Calu3 (cell line): ENCODE measurements at regions not wholly inside any gene's neighbourhood (a gene's known extent, or its start where the extent isn't known, plus 50 kb on each side); places are given as distances from the start of the nearest gene placed in this dataset.

Experiments
- BruUV-seq: library from RNA; stranded (reverse); fragments of 400-500 nt; replicated peaks from 2 replicates; lab custom pipeline; 2021; lab: Mats Ljungman, UMichigan
- CTCF ChIA-PET: fragments of 300-600 bp; sonication (Branson Sonifier 250); formaldehyde crosslinking; loops from one replicate; lab custom pipeline; 2022; ENCODE audit warnings: antibody characterized with exemption; lab: Charles Lee
- DNase-seq: peaks from one replicate; pipeline ENCODE4 v3.0.0; 2022
- H3K27ac Mint-ChIP-seq: one replicate; pipeline ENCODE4 v1.8.0; 2022; ENCODE audit warnings: mixed read lengths; ENCODE audit not compliant: unreplicated experiment
- H3K27me3 Mint-ChIP-seq: one replicate; pipeline ENCODE4 v1.8.0; 2022; ENCODE audit warnings: mixed read lengths; ENCODE audit not compliant: unreplicated experiment
- H3K36me3 Mint-ChIP-seq: one replicate; pipeline ENCODE4 v1.8.0; 2022; ENCODE audit warnings: mild to moderate bottlenecking, moderate library complexity, mixed read lengths; ENCODE audit not compliant: insufficient read depth, unreplicated experiment
- H3K4me1 Mint-ChIP-seq: one replicate; pipeline ENCODE4 v1.8.0; 2022; ENCODE audit warnings: mild to moderate bottlenecking, low read depth, mixed read lengths; ENCODE audit not compliant: unreplicated experiment
- H3K4me3 Mint-ChIP-seq: one replicate; pipeline ENCODE4 v1.8.0; 2022; ENCODE audit warnings: mild to moderate bottlenecking, low read depth, moderate library complexity, mixed read lengths; ENCODE audit not compliant: unreplicated experiment
- H3K9me3 Mint-ChIP-seq: one replicate; pipeline ENCODE4 v1.8.0; 2022; ENCODE audit warnings: low read depth, mixed read lengths; ENCODE audit not compliant: unreplicated experiment
- intact Hi-C: fragments of 100-400 bp; cut with micrococcal nuclease; formaldehyde crosslinking; loops from one replicate; pipeline ENCODE4 v1.10.0; 2022; ENCODE audit not compliant: unreplicated experiment
- TF ChIP-seq, protein P1 (sequence below): fragments of 200-600 bp; IDR thresholded peaks from one replicate; pipeline ENCODE4 v1.8.0; 2022; ENCODE audit warnings: antibody characterized with exemption; ENCODE audit not compliant: unreplicated experiment

DNA sequence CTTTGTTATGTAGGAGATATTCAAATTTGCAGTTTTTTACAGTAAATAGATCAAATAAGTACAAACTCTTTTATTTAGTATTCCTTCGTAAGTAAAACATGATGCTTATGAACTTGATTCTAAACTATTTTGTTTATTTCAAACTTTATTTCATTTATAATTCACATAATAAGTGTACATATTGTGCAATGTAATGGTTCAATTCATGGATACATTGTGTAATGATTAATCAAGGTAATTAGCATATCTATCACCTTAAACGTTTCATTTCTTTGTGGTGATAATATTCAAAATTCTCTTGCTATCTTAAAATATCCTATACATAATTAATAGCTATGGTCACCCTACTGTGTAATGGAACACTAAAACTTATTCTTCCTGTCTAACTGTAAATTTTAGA lies 525.9 kb upstream of the ZNF804A start:
- H3K9me3 Mint-ChIP-seq: no peaks in the 10 kb centered on the region
- H3K4me1 Mint-ChIP-seq: no peaks in the 10 kb centered on the region
- CTCF ChIA-PET: no interaction called here
- H3K27me3 Mint-ChIP-seq: no peaks in the 10 kb centered on the region
- no peak overlapping the region for H3K27ac Mint-ChIP-seq
- no TSS peak for BruUV-seq
- no peak overlapping the region for H3K4me3 Mint-ChIP-seq
- no peaks in the 10 kb centered on the region for H3K36me3 Mint-ChIP-seq
- no peak for DNase-seq
- intact Hi-C loops: no loop called here
- TF ChIP-seq, protein P1, sequence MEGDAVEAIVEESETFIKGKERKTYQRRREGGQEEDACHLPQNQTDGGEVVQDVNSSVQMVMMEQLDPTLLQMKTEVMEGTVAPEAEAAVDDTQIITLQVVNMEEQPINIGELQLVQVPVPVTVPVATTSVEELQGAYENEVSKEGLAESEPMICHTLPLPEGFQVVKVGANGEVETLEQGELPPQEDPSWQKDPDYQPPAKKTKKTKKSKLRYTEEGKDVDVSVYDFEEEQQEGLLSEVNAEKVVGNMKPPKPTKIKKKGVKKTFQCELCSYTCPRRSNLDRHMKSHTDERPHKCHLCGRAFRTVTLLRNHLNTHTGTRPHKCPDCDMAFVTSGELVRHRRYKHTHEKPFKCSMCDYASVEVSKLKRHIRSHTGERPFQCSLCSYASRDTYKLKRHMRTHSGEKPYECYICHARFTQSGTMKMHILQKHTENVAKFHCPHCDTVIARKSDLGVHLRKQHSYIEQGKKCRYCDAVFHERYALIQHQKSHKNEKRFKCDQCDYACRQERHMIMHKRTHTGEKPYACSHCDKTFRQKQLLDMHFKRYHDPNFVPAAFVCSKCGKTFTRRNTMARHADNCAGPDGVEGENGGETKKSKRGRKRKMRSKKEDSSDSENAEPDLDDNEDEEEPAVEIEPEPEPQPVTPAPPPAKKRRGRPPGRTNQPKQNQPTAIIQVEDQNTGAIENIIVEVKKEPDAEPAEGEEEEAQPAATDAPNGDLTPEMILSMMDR: no peak

DNA sequence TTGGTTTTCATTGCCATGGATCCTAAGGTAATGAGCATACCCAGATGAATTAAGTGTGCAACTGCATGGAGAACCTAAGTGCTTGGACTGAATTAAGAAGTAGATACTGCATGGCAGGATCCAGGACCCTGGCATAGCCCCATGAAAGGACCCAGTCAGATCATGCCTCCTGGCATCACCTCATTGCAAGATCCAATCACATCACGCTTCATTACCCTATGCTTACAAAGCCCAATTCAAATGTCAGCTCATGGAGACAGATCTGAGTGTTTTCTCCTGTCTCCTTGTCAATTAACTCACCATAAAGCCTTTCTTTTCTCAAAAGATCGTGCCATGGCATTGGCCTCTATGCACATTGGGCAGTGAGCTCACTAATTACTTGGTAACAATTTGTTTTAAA lies 519.8 kb upstream of the ZNF804A start:
- H3K27ac Mint-ChIP-seq: no peak overlapping the region
- H3K36me3 Mint-ChIP-seq: no peaks in the 10 kb centered on the region
- DNase-seq: no peak
- H3K27me3 Mint-ChIP-seq: no peaks in the 10 kb centered on the region
- H3K4me1 Mint-ChIP-seq: peaks cover 8% of the 10 kb centered on the region
- intact Hi-C loops: no loop called here
- CTCF ChIA-PET: no interaction called here
- no peaks in the 10 kb centered on the region for H3K9me3 Mint-ChIP-seq
- TF ChIP-seq, protein P1: no peak
- H3K4me3 Mint-ChIP-seq: no peak overlapping the region
- BruUV-seq: no TSS peak

DNA sequence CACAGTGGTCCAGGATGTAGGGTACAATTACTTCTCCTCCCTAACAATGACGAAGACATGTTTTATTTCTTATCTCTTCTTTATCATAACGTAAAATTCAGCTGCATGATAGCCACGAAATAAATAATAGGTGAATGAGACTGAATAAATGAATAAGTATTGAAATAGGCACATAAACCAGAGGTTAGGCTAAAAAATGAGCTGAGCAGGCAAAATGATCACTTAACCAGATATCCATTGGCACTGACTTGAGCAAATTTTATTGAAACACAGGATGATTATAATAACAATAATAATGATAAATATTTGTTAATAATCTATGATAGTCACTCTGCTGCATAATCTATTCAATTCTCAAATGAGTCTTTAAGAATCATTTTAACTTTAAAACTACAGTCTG lies 506.9 kb upstream of the ZNF804A start:
- no TSS peak for BruUV-seq
- intact Hi-C loops: no loop called here
- TF ChIP-seq, protein P1: no peak
- Mint-ChIP-seq H3K36me3 (no peaks in the 10 kb centered on the region), H3K27me3 (no peaks in the 10 kb centered on the region), H3K27ac (no peak overlapping the region), H3K9me3 (peaks cover 7% of the 10 kb centered on the region), H3K4me3 (no peak overlapping the region), H3K4me1 (no peaks in the 10 kb centered on the region)
- CTCF ChIA-PET: no interaction called here
- DNase-seq: no peak

DNA sequence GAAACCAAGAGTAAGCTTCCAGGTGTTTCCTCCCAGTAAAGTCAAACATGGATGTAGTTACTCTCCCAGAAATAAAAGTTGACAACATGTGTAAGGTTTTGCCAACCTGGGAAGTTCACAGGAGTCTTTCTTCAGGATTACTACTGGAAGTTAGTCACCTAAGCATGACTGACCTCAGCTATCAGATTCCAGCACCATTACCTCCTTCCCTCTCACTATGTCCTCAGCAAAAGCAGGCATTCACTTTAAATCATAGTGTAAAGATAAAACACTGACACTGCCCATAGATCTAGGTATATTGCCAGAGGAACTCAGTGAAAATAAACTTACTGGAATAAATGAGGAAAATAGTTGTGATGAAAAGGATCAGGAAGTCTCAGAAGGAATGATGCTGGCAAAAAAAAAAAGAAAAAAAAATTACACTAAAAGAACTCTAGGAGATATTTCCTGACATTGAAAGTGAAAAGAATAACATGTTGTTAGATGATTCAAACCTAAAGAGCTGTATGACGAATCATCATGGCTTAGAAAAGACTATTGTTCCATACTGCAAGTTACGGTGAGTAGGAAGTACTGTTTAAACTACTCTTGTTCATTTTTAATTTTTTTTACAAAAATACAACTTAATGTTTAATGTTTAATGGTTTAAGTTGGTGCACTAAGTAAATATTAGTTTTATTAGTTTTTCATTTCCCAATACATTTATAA lies 484.5 kb upstream of the ZNF804A start:
- Mint-ChIP-seq H3K4me1 (peaks cover 26% of the 10 kb centered on the region), H3K9me3 (peaks cover 1% of the 10 kb centered on the region), H3K27ac (peak overlapping the region; percentile 77), H3K27me3 (no peaks in the 10 kb centered on the region), H3K4me3 (no peak overlapping the region), H3K36me3 (no peaks in the 10 kb centered on the region)
- no TSS peak for BruUV-seq
- intact Hi-C loops: no loop called here
- CTCF ChIA-PET: no interaction called here
- TF ChIP-seq, protein P1: no peak
- no peak for DNase-seq
